GM19328 (cell line): ENCODE measurements at regions not wholly inside any gene's neighbourhood (a gene's known extent, or its start where the extent isn't known, plus 50 kb on each side); places are given as distances from the start of the nearest gene placed in this dataset.
"Not testable (repeated sequence)": the region's sequence is repeated elsewhere in the genome, so short reads cannot be mapped to it uniquely, and the experiment has no call there.

Experiments
- ATAC-seq: cut with Tn5 transposase; IDR thresholded peaks from one replicate; pipeline ENCODE4 v1.9.1; 2021; ENCODE audit warnings: mild to moderate bottlenecking, moderate library complexity; ENCODE audit not compliant: unreplicated experiment

- no peak for ATAC-seq
These were observed 182.5 kb upstream of the AKR1E2 start for GRCh38 chr10:4643471-4643870.

GRCh38 chr10:4639960-4640359 is 186.0 kb upstream of the AKR1E2 start:
- ATAC-seq: no peak

- no peak for ATAC-seq
These were observed 187.9 kb upstream of the AKR1E2 start for GRCh38 chr10:4638099-4638498.

- ATAC-seq: no peak
These were observed 188.3 kb upstream of the AKR1E2 start for GRCh38 chr10:4637657-4638056.

- ATAC-seq: no peak
These were observed 190.1 kb upstream of the AKR1E2 start for GRCh38 chr10:4635883-4636282.

- ATAC-seq: no peak
These were observed 190.6 kb upstream of the AKR1E2 start for GRCh38 chr10:4635388-4635787.

- ATAC-seq: no peak
These were observed 192.2 kb upstream of the AKR1E2 start for GRCh38 chr10:4633776-4634175.

- no peak for ATAC-seq
These were observed 192.8 kb upstream of the AKR1E2 start for GRCh38 chr10:4633186-4633585.

GRCh38 chr10:4632757-4633156 is 193.2 kb upstream of the AKR1E2 start:
- no peak for ATAC-seq

- ATAC-seq: no peak
These were observed 199.1 kb upstream of the AKR1E2 start for GRCh38 chr10:4626919-4627318.

GRCh38 chr10:4623757-4624420 is 202.1 kb upstream of the AKR1E2 start:
- ATAC-seq: no peak

GRCh38 chr10:4623200-4623599 is 202.8 kb upstream of the AKR1E2 start:
- no peak for ATAC-seq

GRCh38 chr10:4622384-4622783 is 203.6 kb upstream of the AKR1E2 start:
- ATAC-seq: no peak

GRCh38 chr10:4617589-4617988 is 208.4 kb upstream of the AKR1E2 start:
- ATAC-seq: no peak

GRCh38 chr10:4615042-4615441 is 211.0 kb upstream of the AKR1E2 start:
- ATAC-seq: no peak

- no peak for ATAC-seq
These were observed 216.8 kb upstream of the AKR1E2 start for GRCh38 chr10:4609251-4609650.

GRCh38 chr10:4607681-4608080 is 218.3 kb upstream of the AKR1E2 start:
- no peak for ATAC-seq

- no peak for ATAC-seq
These were observed 219.0 kb upstream of the AKR1E2 start for GRCh38 chr10:4606856-4607636.

- ATAC-seq: no peak
These were observed 223.1 kb upstream of the AKR1E2 start for GRCh38 chr10:4602764-4603491.

- no peak for ATAC-seq
These were observed 226.5 kb upstream of the AKR1E2 start for GRCh38 chr10:4599471-4599870.

- not testable (repeated sequence) for ATAC-seq
These were observed 228.1 kb upstream of the AKR1E2 start for GRCh38 chr10:4597898-4598297.

- no peak for ATAC-seq
These were observed 229.1 kb upstream of the AKR1E2 start for GRCh38 chr10:4596951-4597350.
